Lower lobe of right lung (tissue), 2 donors: ENCODE measurements at regions not wholly inside any gene's neighbourhood (a gene's known extent, or its start where the extent isn't known, plus 50 kb on each side); places are given as distances from the start of the nearest gene placed in this dataset.

Experiments used
- ATAC-seq, 2 donors: fragments of 200-7000 bp; cut with Tn5 transposase; one replicate each; pipeline ENCODE4 v1.9.1; 2020 to 2022; ENCODE audit warnings: mild to moderate bottlenecking in 2 of 2, moderate library complexity in 2 of 2
- DNase-seq: peaks from one replicate; pipeline ENCODE4 v3.0.0-alpha.2; 2020
- H3K27ac ChIP-seq: fragments of 200-600 bp; one replicate; pipeline ENCODE4 v1.8.0; 2022
- H3K27me3 ChIP-seq: fragments of 200-600 bp; one replicate; pipeline ENCODE4 v1.8.0; 2022; ENCODE audit warnings: low read depth
- H3K36me3 ChIP-seq: fragments of 200-600 bp; one replicate; pipeline ENCODE4 v1.8.0; 2022; ENCODE audit warnings: mild to moderate bottlenecking
- H3K4me1 ChIP-seq: fragments of 200-600 bp; one replicate; pipeline ENCODE4 v1.8.0; 2022
- H3K4me3 ChIP-seq: fragments of 200-600 bp; one replicate; pipeline ENCODE4 v1.8.0; 2022; ENCODE audit warnings: mild to moderate bottlenecking
- H3K9me3 ChIP-seq: fragments of 200-600 bp; one replicate; pipeline ENCODE4 v1.8.0; 2022
- CTCF ChIP-seq: fragments of 200-600 bp; IDR thresholded peaks from one replicate; pipeline ENCODE4 v1.8.0; 2022; ENCODE audit warnings: antibody characterized with exemption, mild to moderate bottlenecking
- intact Hi-C: fragments of 100-400 bp; cut with DNase I; formaldehyde crosslinking; loops from one replicate; pipeline ENCODE4 v1.11.0; 2022
- donor health status: DM: no; HTN: yes; CAD: no; lungs with severe emphysema.

GRCh38 chr6:103193413-103193812, 1666.3 kb downstream of the HACE1 start:
- ATAC-seq, result no peak
- Histone ChIP-seq H3K4me3 (no peak overlapping the region), H3K9me3 (no peaks in the 10 kb centered on the region), H3K27me3 (no peaks in the 10 kb centered on the region), H3K27ac (no peak overlapping the region), H3K4me1 (no peaks in the 10 kb centered on the region), H3K36me3 (no peaks in the 10 kb centered on the region)
- DNase-seq, result no peak
- TF ChIP-seq CTCF, result no peak
- intact Hi-C loops, result no loop called here

GRCh38 chr6:103191391-103192093, 1668.2 kb downstream of the HACE1 start:
- H3K27me3 ChIP-seq, result no peaks in the 10 kb centered on the region
- intact Hi-C loops, result no loop called here
- no peaks in the 10 kb centered on the region for H3K4me1 ChIP-seq
- no peak for DNase-seq
- no peaks in the 10 kb centered on the region for H3K36me3 ChIP-seq
- no peaks in the 10 kb centered on the region for H3K9me3 ChIP-seq
- no peak overlapping the region for H3K27ac ChIP-seq
- no peak overlapping the region for H3K4me3 ChIP-seq
- no peak for TF ChIP-seq CTCF
- no peak for ATAC-seq

GRCh38 chr6:103184776-103185175, 1674.9 kb downstream of the HACE1 start:
- no peak for ATAC-seq
- intact Hi-C loops, result no loop called here
- Histone ChIP-seq H3K4me1 (no peaks in the 10 kb centered on the region), H3K27me3 (no peaks in the 10 kb centered on the region), H3K9me3 (no peaks in the 10 kb centered on the region), H3K4me3 (no peak overlapping the region), H3K36me3 (no peaks in the 10 kb centered on the region), H3K27ac (no peak overlapping the region)
- no peak for DNase-seq
- no peak for TF ChIP-seq CTCF

GRCh38 chr6:103183831-103184411, 1675.8 kb downstream of the HACE1 start:
- peak in 1 of 2 donors; percentile 13 for ATAC-seq
- Histone ChIP-seq H3K27me3 (no peaks in the 10 kb centered on the region), H3K27ac (no peak overlapping the region), H3K9me3 (no peaks in the 10 kb centered on the region), H3K36me3 (no peaks in the 10 kb centered on the region), H3K4me3 (no peak overlapping the region), H3K4me1 (no peaks in the 10 kb centered on the region)
- intact Hi-C loops, result no loop called here
- no peak for TF ChIP-seq CTCF
- no peak for DNase-seq

- no peak overlapping the region for H3K4me3 ChIP-seq
- H3K4me1 ChIP-seq, result no peaks in the 10 kb centered on the region
- TF ChIP-seq CTCF, result no peak
- no peak for ATAC-seq
- no peaks in the 10 kb centered on the region for H3K27me3 ChIP-seq
- intact Hi-C loops, result no loop called here
- no peak for DNase-seq
- H3K36me3 ChIP-seq, result no peaks in the 10 kb centered on the region
- H3K27ac ChIP-seq, result no peak overlapping the region
- no peaks in the 10 kb centered on the region for H3K9me3 ChIP-seq
Observed at GRCh38 chr6:103178193-103178592, 1681.5 kb downstream of the HACE1 start.
